OCI-LY7 (cell line): ENCODE measurements at regions not wholly inside any gene's neighbourhood (a gene's known extent, or its start where the extent isn't known, plus 50 kb on each side); places are given as distances from the start of the nearest gene placed in this dataset.
A peak's percentile ranks its signal among the peaks of the same experiment; 100 is the strongest.

Source experiments
- BruUV-seq: library from RNA; stranded (reverse); fragments of 400-500 nt; replicated peaks from 2 replicates; lab custom pipeline; 2021; lab: Mats Ljungman, UMichigan
- CTCF ChIA-PET: fragments of 300-600 bp; sonication (Branson Sonifier 250); formaldehyde crosslinking; loops from one replicate; lab custom pipeline; 2022; ENCODE audit warnings: antibody characterized with exemption; ENCODE audit not compliant: unreplicated experiment; lab: Charles Lee
- POLR2A ChIA-PET: fragments of 300-600 bp; sonication (Branson Sonifier 250); formaldehyde crosslinking; loops from one replicate; lab custom pipeline; 2022; ENCODE audit warnings: antibody characterized with exemption; lab: Charles Lee
- DNase-seq: peaks from one replicate; pipeline ENCODE4 v3.0.0-alpha.2; 2015; ENCODE audit warnings: low spot score
- H2AFZ ChIP-seq: fragments of 200-600 bp; sonication (generic), shearing (Covaris generic); 2 replicates; pipeline ENCODE4 v1.6.1; 2014; ENCODE audit warnings: mild to moderate bottlenecking, antibody characterized with exemption, low read length, moderate library complexity
- H3K27ac ChIP-seq: fragments of 200-600 bp; sonication (generic); 2 replicates; pipeline ENCODE4 v1.5.1; 2014; ENCODE audit warnings: mixed run types, low read depth, mild to moderate bottlenecking, moderate library complexity, low read length, inconsistent platforms; ENCODE audit not compliant: poor library complexity, severe bottlenecking
- H3K36me3 ChIP-seq: fragments of 200-600 bp; sonication (generic); 2 replicates; pipeline ENCODE4 v1.6.1; 2014; ENCODE audit warnings: mild to moderate bottlenecking, antibody characterized with exemption, low read length, moderate library complexity, mixed read lengths; ENCODE audit not compliant: insufficient read depth
- H3K4me1 ChIP-seq: fragments of 200-600 bp; sonication (generic); 2 replicates; pipeline ENCODE4 v1.5.1; 2014; ENCODE audit warnings: mild to moderate bottlenecking, low read length; ENCODE audit not compliant: insufficient read depth, poor library complexity, severe bottlenecking
- H3K4me2 ChIP-seq: fragments of 200-600 bp; sonication (generic); 2 replicates; pipeline ENCODE4 v1.6.1; 2014; ENCODE audit warnings: mild to moderate bottlenecking, low read length
- H3K4me3 ChIP-seq: fragments of 200-600 bp; sonication (generic); 2 replicates; pipeline ENCODE4 v1.5.1; 2014; ENCODE audit warnings: mild to moderate bottlenecking, low read depth, low read length; ENCODE audit not compliant: poor library complexity, severe bottlenecking
- H3K79me2 ChIP-seq: fragments of 200-600 bp; sonication (generic); 2 replicates; pipeline ENCODE4 v1.6.1; 2016; ENCODE audit warnings: low read depth, mild to moderate bottlenecking, low read length, moderate library complexity, mixed read lengths; ENCODE audit not compliant: insufficient read depth
- H3K9me2 ChIP-seq: fragments of 200-600 bp; sonication (generic); 2 replicates; pipeline ENCODE4 v1.6.1; 2016; ENCODE audit warnings: mild to moderate bottlenecking, low read length, mixed read lengths; ENCODE audit not compliant: insufficient read depth
- H3K9me3 ChIP-seq: fragments of 200-600 bp; sonication (generic); 2 replicates; pipeline ENCODE4 v1.6.1; 2014; ENCODE audit warnings: mild to moderate bottlenecking, mixed run types, low read length, mixed read lengths
- H4K20me1 ChIP-seq: fragments of 200-600 bp; sonication (generic); 2 replicates; pipeline ENCODE4 v1.6.1; 2014; ENCODE audit warnings: mild to moderate bottlenecking, antibody characterized with exemption, low read length, moderate library complexity, mixed read lengths; ENCODE audit not compliant: insufficient read depth
- EZH2phosphoT487 ChIP-seq: fragments of 200-600 bp; sonication (generic); IDR thresholded peaks from 2 replicates; pipeline ENCODE4 v1.6.1; 2018; ENCODE audit warnings: low read depth, borderline replicate concordance, mild to moderate bottlenecking, mixed run types, antibody characterized with exemption, low read length, moderate library complexity, mixed read lengths
- intact Hi-C: fragments of 100-400 bp; cut with micrococcal nuclease; formaldehyde crosslinking; loops from one replicate; pipeline ENCODE4 v1.10.0; 2022; ENCODE audit not compliant: unreplicated experiment
- TF ChIP-seq, protein P1 (sequence below): fragments of 200-600 bp; sonication (generic); conservative IDR thresholded peaks from 2 replicates; pipeline ENCODE4 v1.5.1; 2014; ENCODE audit warnings: mild to moderate bottlenecking, antibody characterized with exemption, low read length, moderate library complexity, mixed read lengths

DNA sequence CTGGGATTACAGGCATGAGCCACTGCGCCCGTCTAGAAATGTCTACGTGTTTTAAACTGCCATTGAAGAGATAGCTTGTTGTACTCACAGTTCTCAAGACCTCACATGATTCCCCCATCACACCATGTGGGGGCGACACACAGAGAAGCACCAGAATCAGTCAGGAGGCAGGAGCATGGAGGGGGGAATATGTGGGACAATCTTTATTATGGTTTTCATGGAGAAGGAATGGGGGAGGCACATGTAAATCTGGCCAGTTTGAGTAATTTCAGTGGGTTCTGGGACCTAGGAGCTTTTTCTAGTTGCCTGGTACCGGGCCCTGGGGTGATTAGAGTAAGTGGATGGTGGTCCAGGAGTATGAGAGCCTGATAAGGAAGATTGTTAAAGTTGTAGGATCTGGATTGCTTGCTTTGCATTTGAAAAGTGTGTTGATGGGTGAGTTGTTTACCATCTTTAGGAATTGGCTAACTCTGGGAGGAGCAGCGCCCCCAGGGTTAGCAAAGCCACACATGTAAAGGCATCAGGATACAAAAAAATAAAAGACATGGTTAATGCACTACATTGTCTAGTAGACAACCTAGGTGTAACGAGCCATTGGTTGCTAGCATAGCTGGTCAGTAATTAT lies 85.4 kb upstream of the SLC13A1 start:
- Histone ChIP-seq H3K9me2 (no peaks in the 10 kb centered on the region), H4K20me1 (no peaks in the 10 kb centered on the region), H2AFZ (no peak overlapping the region), H3K4me1 (no peaks in the 10 kb centered on the region), H3K9me3 (no peaks in the 10 kb centered on the region), H3K79me2 (no peaks in the 10 kb centered on the region), H3K4me3 (no peak overlapping the region), H3K4me2 (no peak overlapping the region), H3K27ac (no peak overlapping the region), H3K36me3 (no peaks in the 10 kb centered on the region)
- no peak for DNase-seq
- intact Hi-C loops = no loop called here
- no TSS peak for BruUV-seq
- ChIA-PET POLR2A (no interaction called here), CTCF (no interaction called here)
- no peak for TF ChIP-seq EZH2phosphoT487
- TF ChIP-seq, protein P1, sequence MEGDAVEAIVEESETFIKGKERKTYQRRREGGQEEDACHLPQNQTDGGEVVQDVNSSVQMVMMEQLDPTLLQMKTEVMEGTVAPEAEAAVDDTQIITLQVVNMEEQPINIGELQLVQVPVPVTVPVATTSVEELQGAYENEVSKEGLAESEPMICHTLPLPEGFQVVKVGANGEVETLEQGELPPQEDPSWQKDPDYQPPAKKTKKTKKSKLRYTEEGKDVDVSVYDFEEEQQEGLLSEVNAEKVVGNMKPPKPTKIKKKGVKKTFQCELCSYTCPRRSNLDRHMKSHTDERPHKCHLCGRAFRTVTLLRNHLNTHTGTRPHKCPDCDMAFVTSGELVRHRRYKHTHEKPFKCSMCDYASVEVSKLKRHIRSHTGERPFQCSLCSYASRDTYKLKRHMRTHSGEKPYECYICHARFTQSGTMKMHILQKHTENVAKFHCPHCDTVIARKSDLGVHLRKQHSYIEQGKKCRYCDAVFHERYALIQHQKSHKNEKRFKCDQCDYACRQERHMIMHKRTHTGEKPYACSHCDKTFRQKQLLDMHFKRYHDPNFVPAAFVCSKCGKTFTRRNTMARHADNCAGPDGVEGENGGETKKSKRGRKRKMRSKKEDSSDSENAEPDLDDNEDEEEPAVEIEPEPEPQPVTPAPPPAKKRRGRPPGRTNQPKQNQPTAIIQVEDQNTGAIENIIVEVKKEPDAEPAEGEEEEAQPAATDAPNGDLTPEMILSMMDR = peak; percentile 30

DNA sequence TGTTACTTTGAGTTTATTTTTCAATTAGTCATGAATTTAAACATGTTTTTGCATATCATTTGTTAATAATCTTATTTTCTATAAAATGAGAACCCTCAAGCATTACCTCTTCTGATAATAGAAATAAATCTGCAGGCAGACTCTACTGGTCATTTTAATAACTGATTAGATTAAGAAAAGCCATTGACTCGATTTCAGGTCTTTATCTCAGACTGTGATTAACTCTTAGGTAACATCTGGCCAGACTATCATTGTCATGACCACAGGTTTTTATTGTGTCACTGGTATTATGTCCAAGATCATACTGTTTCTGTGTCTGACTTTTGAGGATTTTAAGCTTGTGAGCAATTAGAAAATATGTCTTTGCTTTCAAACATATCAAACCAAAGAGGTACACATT lies 83.6 kb upstream of the SLC13A1 start:
- no peak overlapping the region for H3K27ac ChIP-seq
- no peaks in the 10 kb centered on the region for H3K4me1 ChIP-seq
- no peak overlapping the region for H3K4me3 ChIP-seq
- BruUV-seq = no TSS peak
- H4K20me1 ChIP-seq = no peaks in the 10 kb centered on the region
- H3K9me3 ChIP-seq = no peaks in the 10 kb centered on the region
- ChIA-PET POLR2A (no interaction called here), CTCF (no interaction called here)
- no peak overlapping the region for H2AFZ ChIP-seq
- no peak overlapping the region for H3K4me2 ChIP-seq
- H3K9me2 ChIP-seq = no peaks in the 10 kb centered on the region
- H3K79me2 ChIP-seq = no peaks in the 10 kb centered on the region
- no peak for DNase-seq
- no peaks in the 10 kb centered on the region for H3K36me3 ChIP-seq
- TF ChIP-seq, protein P1 = no peak
- intact Hi-C loops = no loop called here

DNA sequence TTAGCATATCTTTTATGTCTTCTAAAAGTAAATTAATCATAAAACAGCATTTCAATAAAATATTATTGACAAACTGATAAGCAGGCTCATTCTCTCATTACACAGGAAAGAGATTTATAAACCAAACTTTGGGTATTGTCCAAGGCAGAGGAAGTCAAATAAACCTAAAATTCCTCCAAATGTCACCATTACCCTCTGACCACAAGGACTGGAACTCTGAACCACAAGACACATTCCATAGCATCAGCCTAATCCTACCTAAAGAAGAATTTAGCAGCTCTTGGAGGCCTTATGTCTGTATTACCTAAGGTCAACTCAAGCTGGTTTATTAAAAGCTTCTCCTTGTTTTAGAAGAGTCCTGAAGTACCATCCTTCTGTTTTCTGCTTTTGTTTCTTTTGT lies 82.4 kb upstream of the SLC13A1 start:
- H3K9me3 ChIP-seq = no peaks in the 10 kb centered on the region
- POLR2A ChIA-PET = no interaction called here
- no peaks in the 10 kb centered on the region for H3K9me2 ChIP-seq
- no peak for TF ChIP-seq EZH2phosphoT487
- TF ChIP-seq, protein P1 = no peak
- no TSS peak for BruUV-seq
- no peak overlapping the region for H3K4me2 ChIP-seq
- H3K36me3 ChIP-seq = no peaks in the 10 kb centered on the region
- no peak overlapping the region for H3K4me3 ChIP-seq
- no peaks in the 10 kb centered on the region for H3K79me2 ChIP-seq
- H4K20me1 ChIP-seq = no peaks in the 10 kb centered on the region
- no peak for DNase-seq
- intact Hi-C loops = no loop called here
- H3K4me1 ChIP-seq = no peaks in the 10 kb centered on the region
- CTCF ChIA-PET = no interaction called here
- H3K27ac ChIP-seq = no peak overlapping the region
- no peak overlapping the region for H2AFZ ChIP-seq
